ENCODE measurements at regions not wholly inside any gene's neighbourhood (a gene's known extent, or its start where the extent isn't known, plus 50 kb on each side); places are given as distances from the start of the nearest gene placed in this dataset.

DNA sequence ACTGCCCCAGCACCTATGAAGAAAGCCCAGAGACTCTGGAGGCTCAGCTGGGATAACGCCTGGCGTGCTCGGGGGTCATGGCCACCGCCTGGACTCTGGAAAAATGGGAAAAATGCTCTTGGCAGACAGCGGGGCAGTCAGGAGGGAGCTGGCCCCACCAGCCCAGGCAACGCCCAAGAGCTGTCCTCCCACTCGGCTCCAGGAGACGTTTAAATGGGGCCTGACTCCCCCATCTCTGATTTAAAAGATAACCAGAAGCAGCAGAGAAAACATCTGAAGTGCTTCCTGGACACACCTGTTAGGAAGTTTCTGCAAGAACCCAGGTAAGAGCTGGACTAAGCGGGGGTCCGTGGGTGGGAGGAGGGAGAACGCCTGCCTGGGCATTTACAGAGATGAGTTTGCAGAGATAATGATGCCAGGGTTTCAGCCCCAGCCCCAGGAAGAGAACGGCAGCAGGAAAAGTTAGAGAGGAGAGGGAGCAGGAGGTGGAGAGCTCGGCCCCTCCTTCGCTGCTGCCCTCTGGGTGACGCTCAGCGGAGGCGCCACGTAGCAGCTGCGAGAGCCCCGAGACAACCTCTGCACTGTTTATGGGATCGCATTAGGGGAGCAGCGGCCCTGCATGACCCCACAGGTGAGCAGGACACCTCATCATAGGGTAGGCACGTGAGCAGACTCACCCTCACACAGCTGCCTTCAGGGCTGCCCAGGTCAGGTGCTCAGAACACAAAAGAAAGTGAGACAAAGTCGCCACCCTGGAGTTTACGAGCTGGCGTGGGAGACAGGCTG is 83.5 kb upstream of the INSIG1 start:
- DNase-seq (ENCODE audit: insufficient read length, low spot score) (no peak), FAIRE-seq (no peak)

DNA sequence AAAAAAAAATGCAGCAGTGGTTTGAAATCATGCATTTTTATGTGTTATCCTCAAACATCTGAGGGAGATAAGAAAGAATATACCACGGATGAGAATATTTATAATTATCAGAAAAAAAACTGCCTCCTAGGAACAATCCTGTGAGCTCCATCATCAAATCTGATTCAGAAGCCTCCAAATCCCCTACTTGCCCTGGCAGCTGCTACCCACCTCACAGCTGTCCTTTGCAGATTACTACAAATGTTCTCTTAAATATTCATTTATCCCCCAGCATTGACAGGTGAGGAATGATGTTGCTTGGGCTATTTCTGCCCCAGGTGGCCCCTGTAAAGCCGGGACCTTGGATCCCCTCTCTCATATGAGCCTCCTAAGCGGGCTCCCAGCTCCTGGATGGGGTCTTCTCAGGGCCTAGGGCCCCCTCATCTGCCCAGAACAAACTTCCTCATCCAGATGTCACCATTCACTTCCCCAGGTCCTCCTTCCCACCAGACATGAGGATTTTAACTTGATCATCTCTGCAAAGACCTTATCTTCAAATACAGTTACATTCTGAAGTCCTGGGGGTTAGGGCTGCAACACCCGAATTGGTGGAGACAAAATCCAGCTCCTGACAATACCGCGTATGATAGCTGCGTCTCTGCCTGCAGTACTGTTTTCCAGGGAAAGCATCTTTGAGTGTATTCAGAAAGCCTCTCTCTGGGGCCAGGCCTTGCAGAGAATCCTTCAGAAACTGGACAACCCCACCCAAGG is 81.9 kb upstream of the INSIG1 start:
- no peak for FAIRE-seq
- no peak for DNase-seq (ENCODE audit: insufficient read length, low spot score)

GRCh38 chr7:155216475-155217272 is 81.0 kb upstream of the INSIG1 start:
- DNase-seq (ENCODE audit: insufficient read length, low spot score) (no peak), FAIRE-seq (no peak)

DNA sequence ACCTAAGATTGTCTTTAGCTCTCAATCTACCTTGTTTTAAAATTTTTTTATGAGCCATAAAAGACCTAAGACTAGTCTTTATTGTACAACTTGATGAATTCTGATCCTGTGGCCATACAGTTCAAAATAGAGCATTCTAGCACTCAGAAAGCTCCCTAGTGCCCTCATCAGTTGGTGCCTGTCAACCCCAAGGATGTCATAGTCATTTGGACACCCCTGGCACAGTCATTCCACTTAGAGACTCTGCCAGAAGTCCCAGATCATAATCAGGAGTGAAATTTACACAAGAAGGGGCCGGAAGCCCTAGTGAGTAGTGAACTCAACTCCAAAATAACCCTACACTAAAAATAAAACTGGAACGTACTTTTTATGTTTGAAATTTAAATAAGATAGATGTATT is 80.0 kb upstream of the INSIG1 start:
- no peak for FAIRE-seq
- DNase-seq (ENCODE audit: insufficient read length, low spot score) = no peak

DNA sequence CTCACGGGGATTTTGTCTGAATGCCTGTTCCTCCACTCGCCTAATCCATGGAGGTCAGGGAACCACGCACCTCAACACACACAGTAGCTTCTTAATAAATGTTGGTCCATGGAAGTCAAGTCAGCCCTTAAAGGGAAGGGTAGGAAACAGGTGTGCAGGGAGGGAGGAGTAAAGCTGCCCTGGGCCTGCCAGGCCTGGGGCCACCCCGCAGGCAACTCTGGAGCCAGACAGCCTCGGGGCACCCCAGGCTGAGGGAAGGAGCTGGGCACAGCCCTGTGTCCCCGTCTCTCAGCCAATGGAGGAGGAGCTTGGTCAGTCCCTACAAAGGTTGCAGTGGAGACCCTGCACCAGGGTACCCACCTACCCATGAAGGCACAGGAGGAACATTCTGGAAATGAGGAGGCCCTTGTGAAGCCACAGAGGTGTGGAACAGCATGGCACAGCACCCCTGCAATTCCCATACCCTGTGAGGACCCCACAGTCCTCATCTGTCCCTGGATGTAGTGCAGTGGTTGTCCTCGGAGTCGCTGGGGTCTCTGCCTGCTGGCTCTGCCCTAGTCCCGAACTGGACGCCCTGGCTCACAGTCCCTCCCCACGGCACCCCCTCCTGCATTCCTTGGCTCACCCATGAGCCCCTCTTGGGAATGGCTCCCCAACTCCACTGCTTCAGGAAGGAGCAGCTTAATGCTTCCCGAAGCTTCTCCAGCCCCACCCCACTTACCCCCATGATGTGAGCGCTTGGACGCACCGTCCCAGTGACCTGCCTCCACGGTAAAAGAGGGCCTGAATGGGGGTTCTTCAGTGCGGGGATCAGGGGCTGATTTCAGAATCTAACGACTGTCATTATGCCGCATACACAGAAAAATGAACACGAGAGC is 79.2 kb upstream of the INSIG1 start:
- FAIRE-seq = no peak

DNA sequence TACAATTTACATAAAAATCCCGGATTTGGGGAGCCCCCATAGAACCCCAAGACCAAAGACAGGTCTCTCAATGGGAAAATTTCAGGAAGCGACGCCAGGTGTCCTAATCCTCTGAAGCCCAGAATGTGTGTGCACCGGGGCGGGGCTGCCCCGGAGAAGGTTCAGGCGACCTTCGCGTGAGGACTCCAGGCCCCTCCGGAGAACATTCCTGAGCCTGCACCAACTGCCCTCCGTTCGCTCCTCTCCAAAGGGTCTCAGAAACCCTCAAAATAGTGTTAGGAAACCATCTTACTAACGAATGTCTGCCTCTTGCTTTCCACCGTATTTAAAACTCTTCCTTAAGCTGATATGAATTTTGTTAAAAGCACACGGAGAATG is 78.5 kb upstream of the INSIG1 start:
- no peak for FAIRE-seq
- no peak for DNase-seq (ENCODE audit: insufficient read length, low spot score)

More for the DNA sequence above, 79.2 kb upstream of the INSIG1 start:
- DNase-seq (ENCODE audit: insufficient read length, low spot score) = no peak

GRCh38 chr7:155219947-155220769 is 77.5 kb upstream of the INSIG1 start:
- FAIRE-seq (no peak), DNase-seq (ENCODE audit: insufficient read length, low spot score) (no peak)

DNA sequence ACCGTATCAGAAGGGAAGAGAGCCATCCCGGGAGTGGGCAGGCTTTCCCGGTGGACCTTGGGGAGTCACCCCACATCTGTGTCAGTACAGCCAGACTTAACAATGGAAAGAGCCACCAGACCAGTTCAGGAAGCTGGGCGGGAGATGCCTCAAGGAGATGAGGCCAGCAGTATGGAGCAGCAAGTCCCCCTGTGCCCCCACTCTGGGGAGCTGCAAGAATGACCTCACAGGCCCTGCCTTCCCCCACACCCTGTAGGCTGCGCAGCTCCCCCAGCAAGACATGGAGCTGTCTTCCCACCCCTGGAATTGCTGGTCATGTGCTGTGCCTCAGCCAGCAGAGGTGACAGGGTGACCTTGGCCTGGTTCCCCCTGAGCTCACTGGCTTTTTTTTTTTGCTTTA is 76.8 kb upstream of the INSIG1 start:
- FAIRE-seq = no peak
- DNase-seq (ENCODE audit: insufficient read length, low spot score) = no peak

DNA sequence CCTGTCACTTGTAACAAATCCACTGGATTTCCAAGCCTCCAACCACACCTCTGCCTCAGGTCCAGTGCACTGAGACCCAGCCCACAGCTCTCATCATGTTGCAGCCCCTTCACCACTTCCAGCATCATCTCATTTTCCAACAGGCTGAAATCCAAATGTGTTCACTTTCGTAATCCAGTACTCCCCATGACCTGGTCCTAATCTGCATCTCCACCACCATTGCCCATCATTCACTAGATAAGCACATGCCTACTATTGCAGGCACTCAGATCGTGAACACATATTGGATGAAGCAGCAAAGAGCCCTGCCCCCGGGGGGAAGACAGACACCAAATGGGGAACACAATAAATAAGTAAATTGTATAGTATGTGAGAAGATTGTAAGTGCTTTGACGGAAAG is 76.1 kb upstream of the INSIG1 start:
- DNase-seq (ENCODE audit: insufficient read length, low spot score) (no peak), FAIRE-seq (no peak)

GRCh38 chr7:155222061-155222460 is 75.6 kb upstream of the INSIG1 start:
- FAIRE-seq = no peak
- DNase-seq (ENCODE audit: insufficient read length, low spot score) = no peak

DNA sequence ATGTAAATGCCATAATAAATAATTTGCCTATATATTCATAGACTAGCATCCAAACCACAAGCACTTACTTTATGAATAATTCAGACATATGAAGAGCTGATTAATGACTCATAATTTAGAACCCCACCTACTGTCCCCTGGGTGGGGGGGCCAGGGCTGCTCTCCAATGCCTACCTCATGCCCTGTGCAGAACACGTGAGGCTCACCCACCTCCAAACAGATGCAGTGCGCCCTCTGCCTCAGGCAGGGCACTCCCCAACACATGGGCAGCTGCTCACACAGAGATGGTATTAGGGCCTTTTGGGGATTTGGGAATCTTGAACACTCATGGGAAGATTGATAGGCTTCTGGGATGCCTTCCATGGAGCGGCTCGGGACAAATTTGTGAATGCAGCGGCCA is 75.1 kb upstream of the INSIG1 start:
- no peak for DNase-seq (ENCODE audit: insufficient read length, low spot score)
- no peak for FAIRE-seq

- no peak for FAIRE-seq
- DNase-seq (ENCODE audit: insufficient read length, low spot score) = no peak
These were observed 74.7 kb upstream of the INSIG1 start for GRCh38 chr7:155223021-155223420.

DNA sequence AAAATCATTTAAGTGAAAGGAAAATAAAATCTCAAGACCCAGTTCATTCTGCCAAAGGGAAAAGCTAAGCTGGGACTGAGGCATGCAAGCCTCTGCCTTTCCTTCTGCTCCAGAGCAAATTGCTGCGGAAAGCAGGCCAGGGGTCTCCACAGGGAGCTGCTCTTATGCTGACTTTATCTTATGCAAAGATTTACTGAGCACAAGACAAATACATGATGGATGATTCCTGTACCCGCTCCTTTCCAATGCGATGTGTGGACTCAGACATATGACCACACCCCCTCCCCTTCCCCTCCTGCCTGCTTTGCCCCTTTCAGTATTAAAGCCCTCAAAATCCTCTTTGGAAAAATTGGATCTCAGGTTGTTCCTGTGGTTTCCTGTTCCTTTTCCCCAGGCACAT is 74.2 kb upstream of the INSIG1 start:
- DNase-seq (ENCODE audit: insufficient read length, low spot score) (no peak), FAIRE-seq (no peak)

GRCh38 chr7:155224116-155224811 is 73.4 kb upstream of the INSIG1 start:
- no peak for DNase-seq (ENCODE audit: insufficient read length, low spot score)
- no peak for FAIRE-seq

DNA sequence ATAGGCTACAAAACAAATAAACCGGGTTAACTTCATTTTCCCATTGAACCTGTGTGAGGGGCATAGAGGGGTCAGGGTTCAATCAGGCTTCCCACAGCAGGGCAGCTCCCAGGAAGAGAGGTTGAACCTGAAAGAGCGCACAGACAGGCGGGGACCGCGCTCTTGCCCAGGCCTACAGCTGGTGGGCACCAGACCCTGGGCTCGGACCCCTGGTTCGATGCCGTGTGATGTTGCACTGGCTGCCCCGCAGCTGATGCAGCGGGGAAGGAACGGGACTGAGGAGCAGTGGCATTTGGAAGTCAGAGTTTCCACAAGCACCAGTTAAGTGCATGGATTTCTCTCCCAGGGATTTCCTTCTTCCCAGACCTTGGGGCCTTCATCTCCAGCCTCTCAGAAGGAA is 72.6 kb upstream of the INSIG1 start:
- FAIRE-seq (no peak), DNase-seq (ENCODE audit: insufficient read length, low spot score) (no peak)

- no peak for FAIRE-seq
- no peak for DNase-seq (ENCODE audit: insufficient read length, low spot score)
These were observed 72.2 kb upstream of the INSIG1 start for GRCh38 chr7:155225516-155225915.

GRCh38 chr7:155226261-155227003 is 71.2 kb upstream of the INSIG1 start:
- no peak for FAIRE-seq
- no peak for DNase-seq (ENCODE audit: insufficient read length, low spot score)

DNA sequence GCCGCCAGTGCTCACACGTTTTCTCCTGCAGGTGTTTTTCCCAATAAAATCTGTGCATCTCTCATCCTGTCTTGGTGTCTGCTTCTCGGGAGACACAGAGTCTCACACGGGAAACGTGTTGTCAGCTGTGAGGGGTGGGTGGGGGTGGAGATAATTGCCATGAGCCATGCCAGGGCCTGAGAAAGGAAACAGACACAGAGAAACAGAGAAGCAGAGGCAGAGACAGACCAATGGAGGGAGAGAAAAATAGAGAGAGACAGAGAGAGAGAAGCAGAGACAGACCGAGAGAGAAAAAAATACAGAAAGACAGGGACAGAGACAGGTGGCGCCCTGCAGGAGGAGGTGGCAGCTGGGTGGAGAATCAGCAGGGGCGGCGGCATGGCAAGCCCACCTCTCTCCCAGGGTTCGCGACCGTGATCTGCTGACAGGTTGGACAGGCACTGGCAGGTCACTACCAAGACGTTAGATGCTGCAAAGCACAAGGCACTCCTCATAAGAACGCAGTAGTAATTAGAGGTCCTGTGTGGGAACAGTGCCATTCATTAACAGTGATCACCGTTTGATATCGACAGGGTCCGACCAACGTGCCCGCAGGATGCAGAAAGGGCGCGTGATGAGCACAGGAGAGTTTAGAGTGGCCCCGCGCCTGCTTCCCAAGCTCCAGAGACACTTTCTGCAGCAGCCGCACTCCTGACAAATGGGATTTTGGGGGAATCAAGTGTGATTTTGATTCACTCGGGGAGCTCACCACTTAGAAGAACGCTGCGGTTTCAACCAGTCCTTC is 70.5 kb upstream of the INSIG1 start:
- DNase-seq (ENCODE audit: insufficient read length, low spot score) (no peak), FAIRE-seq (no peak)

All from GM19239 (cell line).